Anterior cingulate cortex (tissue), 58 donors: ENCODE measurements at regions not wholly inside any gene's neighbourhood (a gene's known extent, or its start where the extent isn't known, plus 50 kb on each side); places are given as distances from the start of the nearest gene placed in this dataset.
"Not testable (repeated sequence)": the region's sequence is repeated elsewhere in the genome, so short reads cannot be mapped to it uniquely, and the experiment has no call there.

Source experiments
- DNase-seq, 58 donors: peaks; one replicate each; lab custom pipeline; 2025; lab: John Stamatoyannopoulos, UW

DNA sequence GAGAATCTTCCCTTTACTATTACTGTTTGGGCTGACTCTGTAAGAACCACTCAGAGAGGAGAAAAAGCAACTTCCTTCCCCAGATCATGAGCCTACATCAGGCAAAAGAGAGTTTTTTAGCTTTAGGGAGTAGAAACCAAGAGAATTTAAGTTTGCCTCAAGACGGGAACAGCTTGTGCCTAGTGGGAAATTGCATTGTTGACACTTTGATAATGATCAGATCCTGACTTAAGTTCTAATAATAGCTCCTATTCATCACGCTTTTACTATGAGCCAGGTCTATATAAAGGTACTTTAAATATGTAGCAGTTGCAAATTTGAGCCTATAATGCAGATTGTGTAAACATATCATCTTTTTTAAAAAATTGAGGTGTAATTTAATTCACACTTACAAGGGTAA, 298.2 kb downstream of the MAN2A1 start:
- DNase-seq: no peak

DNA sequence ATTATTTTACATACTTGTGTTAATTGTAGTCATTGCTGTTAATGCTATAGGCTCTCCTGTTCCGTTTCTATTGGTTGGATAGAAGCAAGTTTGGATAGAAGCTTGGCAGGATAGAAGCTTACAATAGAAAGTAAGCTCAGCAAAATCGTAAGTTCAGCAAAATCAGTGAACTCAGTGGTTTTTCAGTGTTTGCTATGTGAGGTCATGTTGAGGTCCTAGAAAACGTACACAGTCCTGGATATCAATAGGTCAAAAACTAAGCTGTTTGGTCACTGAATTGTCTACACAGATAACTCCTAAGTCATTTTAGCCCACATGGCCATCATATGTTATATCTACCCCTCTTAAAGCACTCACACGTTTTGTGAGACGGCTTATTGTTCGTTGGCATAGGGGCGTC, 299.4 kb downstream of the MAN2A1 start:
- no peak for DNase-seq

DNA sequence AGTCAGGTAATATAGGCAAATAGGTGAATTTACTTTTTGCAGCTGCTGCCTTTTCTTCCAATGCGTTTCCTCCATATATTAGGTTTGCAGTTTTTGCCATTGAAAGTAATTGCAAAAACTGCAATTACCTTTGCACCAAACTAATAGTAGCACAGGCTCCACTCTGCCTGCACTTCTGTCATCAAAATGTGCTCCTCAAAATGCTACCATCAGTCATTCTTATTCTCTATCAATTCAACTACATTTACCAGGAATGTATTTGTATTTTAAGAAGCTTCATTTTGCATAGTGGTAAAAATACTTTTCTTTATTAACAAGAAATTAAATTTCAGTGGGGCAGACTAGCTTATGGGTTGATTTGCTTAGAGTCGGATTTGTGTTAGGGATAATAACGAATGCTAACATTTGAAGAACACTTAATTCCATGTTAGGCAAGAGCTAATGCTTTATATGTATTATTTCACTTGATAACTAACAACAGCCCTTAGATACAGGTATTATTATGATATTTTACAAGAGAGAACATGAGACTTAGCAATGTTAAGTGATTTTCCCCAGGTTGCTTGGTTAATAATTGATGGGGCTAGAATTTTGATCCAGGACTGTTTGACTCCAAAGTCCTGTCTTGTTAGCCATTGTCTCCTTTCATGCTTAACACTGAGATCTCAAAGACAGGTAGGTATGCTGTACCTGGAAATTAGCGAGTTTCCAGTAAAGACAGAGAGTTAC, 300.4 kb downstream of the MAN2A1 start:
- DNase-seq: no peak

DNA sequence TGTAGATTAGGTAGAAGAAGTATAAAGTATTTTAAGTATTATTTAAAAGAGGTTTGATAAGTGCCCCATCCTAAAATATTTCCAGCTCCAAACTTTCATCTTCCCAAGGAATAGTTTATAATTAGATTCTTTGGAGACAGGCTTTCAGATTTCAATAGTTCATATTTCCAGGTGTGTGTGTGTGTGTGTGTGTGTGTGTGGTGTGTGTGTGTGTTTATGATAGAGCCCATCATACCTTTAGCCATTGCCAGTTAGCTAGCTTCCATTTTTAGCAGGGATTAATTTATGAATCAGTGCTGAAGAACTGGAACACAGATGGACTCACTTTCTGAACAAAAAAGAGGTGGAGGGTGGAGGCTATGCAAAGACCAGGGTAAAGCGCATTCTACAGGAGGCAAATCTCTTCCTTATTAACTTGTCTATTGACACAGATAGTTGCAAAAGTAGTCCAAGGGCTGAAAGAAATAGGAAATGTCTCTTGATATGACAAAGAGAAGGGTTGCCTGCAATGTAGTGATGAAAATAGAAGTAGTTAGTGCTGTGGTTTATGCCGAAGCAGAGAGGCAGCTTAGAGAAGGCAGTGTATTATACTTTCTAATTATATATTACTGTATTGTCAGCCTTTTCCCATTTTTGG, 301.1 kb downstream of the MAN2A1 start:
- no peak for DNase-seq

DNA sequence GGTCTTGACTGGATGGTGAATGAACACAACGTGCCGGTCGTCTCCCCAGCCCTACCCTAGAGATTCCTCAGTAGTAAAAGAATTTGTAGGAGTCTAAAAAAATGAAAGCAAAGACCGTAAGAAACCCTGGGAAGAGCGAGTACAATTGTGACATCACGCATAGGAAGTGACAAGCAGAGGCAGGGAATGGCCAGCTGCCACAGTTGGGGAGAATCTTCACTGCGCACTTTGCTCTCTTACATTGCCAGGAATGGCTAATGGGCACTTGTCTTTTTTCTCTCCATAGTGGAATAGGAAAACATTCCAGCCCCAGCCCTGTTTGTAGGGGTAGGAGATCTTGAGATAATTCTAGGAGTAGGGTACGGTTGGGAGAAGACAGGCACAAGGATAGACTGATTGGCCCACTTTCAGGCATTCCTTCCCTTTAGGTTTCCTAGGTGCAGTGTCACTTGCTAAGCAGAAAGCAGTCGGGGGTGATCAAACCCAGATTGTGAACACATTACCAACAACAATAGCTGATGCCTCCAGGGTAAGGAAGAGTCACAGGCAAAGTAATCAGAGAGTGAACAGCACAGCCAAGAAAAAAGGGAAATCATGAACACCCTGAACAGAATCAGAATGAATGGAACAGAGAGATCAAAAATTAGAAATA, 302.7 kb downstream of the MAN2A1 start:
- no peak for DNase-seq

DNA sequence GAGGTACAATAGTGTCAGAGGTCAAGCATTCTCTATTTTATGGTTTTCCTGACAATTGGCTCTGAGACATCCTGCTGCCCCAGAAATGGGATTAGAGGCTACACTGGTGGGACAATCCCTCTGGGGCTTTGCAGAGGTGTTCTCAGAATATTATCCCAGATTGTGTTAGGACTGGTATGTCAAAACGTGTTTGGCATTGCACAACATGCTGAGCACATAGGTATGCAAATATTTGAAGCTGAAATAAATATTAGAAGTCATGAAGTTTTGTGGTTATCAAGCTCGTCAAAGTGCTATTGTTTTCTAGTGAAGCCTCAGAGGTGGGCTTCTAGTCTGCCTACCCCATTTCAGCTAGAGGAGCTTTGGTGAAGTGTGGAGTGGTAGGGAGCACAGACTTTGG, 304.4 kb downstream of the MAN2A1 start:
- no peak for DNase-seq

DNA sequence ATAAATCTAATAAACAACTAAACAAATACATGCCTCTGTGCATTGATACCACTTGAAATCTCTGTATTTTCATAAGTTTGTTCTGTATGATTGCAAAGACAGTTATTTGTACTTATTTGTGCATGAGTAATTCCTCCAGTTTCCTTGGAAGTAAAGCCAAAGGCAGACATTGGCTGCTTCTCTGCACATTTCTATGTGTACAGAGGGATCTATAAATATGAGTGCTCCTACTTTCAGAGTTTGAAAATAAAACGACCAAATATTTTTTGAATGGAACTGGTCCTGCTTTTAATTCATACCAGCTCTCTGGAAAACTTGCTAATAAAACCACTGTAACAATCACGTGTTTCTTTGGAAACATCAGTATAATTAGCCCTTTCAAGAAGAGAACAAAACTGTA, 306.5 kb downstream of the MAN2A1 start:
- no peak for DNase-seq

DNA sequence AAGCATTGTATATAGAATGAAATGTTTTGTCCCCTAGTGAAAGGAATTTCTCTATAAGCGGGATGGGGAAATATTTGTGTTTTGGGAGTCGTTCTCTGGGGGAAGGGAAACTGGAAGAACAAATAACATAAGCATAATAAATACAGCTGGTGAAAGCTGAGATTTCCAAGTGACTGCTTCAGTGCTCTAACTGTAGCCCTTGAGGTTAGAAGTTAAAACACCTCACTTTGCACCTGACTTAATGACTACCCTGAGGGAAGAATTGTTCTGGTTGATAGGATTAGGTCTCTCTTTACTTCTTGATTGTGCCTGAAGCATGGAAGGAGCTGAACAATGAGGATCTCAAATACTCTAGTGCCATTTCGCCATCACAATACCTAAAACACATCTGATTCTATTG, 307.4 kb downstream of the MAN2A1 start:
- DNase-seq: no peak

DNA sequence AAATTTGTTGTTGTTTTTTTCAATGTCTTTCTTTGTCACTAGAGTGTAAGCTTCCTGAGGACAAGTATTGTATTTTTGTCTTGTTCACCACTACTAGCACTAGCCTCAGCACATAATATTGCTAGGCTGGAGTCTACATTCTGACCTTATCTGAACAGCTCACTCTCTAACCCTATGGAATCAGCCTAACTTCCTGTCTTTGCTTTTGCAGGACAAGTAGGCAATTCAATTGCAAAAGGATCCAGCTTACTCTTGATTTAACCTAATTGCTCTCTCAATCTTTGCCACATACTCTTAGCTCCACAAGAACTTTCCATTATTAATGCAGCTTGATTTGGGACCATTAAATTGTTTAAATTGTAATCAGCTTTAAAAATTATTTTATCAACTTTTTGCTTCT, 308.5 kb downstream of the MAN2A1 start:
- DNase-seq: no peak

DNA sequence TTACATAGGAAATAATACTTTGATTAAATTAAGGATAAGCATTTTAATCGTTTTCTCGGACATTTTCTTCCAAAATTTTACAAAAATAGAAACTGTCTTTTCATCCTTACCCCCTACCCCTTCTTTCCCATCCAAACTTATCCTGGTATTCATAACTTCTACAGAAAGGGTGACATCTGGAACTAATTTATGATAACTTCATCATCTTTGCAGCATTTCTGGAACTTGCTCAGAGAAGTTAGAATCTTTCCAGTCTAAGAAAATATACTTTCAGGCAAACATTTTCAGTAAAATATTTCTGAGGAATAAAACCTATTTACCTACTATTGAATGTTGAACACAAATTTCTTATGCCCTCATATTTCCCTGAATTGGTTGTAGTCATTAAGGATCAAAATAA, 309.0 kb downstream of the MAN2A1 start:
- DNase-seq: no peak

DNA sequence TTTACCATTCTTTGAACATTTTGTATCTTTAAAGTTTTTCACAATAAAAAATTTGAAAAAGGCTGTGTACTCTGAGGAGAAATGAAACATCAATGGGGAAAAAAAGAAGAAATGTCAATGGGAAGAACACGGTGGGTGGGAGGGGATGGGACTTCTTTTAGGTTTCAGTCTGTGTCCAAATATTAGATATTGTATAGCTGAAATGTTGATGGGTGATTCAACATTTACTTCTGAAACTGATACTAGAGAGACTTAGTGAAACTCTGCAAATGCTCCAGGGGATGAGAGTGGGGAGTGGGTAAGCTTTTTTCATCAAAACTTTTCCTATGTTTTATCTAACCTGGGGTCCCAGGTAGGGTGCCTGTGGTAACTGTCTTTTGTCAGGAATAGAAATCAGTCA, 311.9 kb downstream of the MAN2A1 start:
- DNase-seq: no peak

DNA sequence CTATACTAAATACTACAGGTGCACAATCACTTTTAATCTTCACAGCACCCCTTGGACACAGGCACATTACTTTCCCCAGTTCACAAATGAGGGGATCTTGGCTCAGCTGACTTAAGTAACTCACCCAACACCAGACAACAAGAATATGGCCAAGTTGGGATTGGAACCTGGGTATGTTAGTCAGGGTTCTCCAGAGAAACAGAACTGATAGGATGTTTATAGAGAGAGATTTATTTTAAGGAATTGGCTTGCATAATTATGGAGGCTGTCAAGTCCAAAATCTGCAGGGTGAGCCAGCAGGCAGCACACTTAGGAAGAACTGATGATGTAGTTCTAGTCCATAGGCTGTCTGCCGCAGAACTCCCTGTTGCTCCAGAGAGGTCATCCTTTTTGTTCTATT, 312.9 kb downstream of the MAN2A1 start:
- no peak for DNase-seq

DNA sequence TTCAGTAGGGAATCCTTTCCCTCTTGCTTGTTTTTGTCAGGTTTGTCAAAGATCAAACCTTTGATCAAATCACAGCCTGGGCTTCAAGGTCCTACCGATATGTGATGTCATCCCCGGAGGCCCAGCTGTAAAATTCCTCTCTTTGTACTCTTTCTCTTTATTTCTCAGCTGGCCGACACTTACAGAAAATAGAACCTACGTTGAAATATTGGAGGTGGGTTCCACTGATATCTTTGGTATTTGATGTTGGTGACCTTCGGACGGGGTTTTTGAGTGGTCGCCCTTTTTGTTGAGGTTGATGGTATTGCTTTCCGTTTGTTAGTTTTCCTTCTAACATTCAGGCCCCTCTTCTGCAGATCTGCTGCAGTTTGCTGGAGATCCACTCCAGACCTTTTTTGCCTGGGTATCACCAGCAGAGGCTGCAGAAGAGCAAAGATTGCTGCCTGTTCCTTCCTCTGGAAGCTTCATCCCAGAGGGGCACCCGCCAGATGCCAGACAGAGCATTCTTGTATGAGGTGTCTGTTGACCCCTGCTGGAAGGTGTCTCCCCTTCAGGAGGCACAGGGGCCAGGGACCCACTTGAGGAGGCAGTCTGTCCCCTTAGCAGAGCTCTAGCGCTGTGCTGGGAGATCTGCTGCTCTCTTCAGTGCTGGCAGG, 316.3 kb downstream of the MAN2A1 start:
- DNase-seq: not testable (repeated sequence)

DNA sequence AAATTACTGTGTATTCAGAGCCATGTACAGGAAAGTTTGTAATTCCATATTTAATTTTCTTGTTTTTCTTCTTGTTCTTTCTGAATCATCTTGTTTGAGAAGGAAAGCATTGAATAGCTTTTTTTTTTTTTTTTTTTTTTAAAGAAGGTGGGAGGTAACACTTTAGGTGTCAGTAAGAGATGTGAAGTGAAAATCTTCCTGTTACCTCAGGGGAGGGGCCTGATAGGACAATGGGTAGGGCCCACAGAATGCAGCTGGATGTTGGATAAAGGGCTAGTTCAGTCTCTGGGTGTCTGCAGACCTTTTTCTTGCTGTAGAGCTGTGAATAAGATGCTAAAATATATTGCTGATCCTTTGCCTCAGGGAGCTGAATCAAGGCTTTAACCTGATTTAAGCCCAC, 317.4 kb downstream of the MAN2A1 start:
- no peak for DNase-seq

DNA sequence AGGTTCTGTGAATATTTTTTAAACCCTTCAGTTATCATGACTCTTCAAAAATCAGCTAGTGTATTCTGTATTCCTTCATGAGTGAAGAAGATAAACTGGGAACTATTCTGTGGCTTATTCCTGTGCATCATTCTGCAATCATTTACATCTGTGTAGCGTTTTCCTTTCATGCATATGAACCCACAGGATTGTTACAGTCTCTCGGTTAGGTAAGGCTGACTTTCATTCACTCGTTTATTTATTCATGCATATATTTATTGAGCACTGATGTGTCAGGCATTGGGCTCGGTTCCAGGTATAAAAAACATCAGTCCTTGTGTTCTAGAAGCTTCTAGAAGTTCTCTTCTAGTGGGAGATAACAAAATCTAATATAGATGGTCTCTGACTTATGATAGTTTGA, 318.4 kb downstream of the MAN2A1 start:
- no peak for DNase-seq

DNA sequence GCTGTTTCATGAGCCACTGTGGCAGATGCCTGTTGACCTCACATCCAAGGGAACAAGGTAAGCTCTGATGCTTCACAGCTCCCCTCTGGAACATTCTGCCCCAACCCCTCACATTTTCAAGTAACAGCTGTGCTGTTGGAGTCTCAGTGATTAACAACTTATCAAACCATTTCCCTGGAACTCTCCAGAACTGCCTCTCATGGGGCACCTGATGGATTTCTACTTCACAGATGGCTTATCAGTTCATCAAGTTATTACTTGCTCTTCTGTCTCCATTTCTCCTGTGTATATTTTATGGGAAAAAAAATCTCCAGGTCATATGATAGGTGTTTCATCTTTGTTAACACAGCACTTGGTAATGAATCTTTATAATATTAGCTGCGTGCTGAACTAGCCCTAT, 322.4 kb downstream of the MAN2A1 start:
- DNase-seq: no peak

DNA sequence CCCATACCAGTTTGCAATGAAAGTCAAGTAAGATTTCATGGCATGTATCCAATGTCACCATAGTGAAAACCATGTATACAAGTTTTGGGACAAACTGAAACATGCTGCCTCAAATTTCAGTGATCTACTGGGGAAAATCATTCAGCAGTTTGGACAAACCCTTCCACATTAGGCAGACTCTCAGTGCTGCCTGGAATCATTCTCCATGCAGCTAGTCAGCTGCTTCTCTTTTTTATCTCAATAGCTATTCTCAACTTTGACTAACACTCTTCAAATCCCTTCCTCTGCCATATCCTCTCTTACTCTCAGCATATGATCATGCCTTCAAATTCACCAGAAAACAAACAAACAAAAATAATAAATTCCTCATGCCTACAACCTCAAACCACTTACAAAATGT, 323.3 kb downstream of the MAN2A1 start:
- no peak for DNase-seq

DNA sequence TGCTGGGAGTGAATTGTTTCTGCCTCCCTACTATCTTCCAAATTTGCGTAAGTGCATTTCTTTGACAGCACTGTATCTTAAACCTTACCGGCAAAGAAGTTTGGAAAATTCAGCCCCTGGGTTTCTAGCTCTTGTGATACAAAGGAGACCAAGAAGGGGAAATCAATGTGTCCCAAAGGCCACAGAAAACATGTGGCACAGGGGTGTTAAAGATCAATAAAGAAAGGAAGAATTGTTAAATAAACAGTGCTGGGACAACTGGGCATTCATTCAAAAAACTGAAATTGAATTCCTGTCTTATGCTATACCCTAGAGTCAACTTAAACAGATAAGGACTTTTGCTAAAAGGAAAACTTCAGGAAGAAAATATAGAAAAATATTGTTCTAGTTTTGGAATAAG, 328.1 kb downstream of the MAN2A1 start:
- DNase-seq: no peak

DNA sequence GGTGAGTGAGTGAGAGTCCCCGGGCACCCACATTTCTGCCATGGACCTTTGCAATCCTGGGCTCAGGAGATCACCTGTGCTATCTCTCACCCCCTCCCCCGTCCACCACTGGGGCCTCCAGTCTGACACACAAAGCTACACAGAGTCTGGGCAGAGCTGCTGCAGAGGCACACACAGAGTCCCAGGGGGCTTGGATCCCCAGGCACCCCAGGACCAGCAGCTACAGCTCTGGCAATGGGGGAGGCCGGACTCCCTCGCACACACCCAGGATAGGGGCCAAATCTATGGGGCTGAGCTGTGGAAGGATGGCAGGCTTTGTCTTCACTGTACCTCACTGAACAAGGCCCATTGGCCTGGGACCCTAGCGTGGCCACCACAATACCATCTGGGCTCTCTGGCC, 328.8 kb downstream of the MAN2A1 start:
- DNase-seq: no peak

DNA sequence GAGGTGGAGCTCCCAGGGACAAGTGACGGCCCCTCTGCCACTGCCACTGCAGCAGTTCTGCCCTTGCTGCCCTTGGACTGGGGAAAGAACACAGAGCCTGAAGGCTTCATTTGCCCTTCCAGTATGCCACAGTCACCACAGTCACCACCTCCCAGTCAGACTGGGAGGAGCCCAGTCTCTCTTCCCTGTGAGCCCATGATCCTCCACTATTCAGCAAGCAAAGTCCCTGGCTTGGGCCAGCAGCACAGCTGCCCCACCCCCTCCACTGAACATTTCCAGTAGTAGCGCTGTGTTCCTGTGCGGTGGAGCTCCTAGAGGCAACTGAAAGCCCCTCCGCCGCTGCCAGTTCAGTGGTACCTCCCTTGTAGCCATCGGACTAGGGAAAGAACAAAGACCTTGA, 329.4 kb downstream of the MAN2A1 start:
- DNase-seq: no peak

DNA sequence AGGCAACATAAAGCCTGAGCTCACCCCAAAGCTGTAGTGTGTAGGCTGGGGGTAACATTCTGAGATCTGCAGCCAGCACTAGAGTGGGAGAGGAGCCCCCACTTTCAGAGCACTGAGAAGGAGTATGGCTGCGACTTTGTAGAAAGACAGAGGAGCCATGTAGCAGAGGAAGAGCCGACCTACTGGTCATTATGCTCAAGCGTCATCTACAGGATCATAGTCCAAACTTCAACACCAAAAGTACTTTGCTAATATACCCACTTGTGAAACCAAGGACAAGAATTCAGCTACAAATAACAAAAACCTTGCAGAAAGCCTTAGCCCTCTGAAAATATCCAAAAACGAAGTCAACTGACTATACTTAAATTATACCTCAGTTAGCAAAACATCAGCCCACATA, 330.1 kb downstream of the MAN2A1 start:
- DNase-seq: no peak

DNA sequence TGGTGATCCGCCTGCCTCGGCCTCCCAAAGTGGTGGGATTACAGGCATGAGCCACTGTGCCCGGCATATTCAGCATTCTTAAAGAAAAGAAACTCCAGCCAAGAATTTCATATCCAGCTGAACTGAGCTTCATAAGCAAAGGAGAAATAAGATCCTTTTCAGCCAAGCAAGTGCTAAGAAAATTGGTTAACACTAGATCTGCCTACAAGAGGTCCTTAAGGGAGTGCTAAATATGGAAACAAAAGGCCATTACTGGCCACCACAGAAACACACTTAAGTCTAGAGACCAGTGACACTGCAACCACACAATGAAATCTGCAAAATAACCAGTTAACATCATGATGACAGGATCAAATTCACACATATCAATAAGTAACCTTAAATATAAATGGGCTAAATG, 331.5 kb downstream of the MAN2A1 start:
- DNase-seq: no peak
